HEK293 (cell line): ENCODE measurements at regions not wholly inside any gene's neighbourhood (a gene's known extent, or its start where the extent isn't known, plus 50 kb on each side); places are given as distances from the start of the nearest gene placed in this dataset.

ENCODE experiments used
- CTCF ChIA-PET: fragments of 350-600 bp; formaldehyde crosslinking; extraction: SDS; loops from one replicate; lab custom pipeline; 2021; ENCODE audit warnings: antibody characterized with exemption; lab: Yijun Ruan, JAX
- POLR2A ChIA-PET: fragments of 300-600 bp; formaldehyde crosslinking; extraction: SDS; loops from one replicate; lab custom pipeline; 2020; ENCODE audit warnings: antibody characterized with exemption, inconsistent platforms; lab: Yijun Ruan, JAX
- H3K27ac ChIP-seq: fragments of 200-500 bp; sonication (Bioruptor generic); 2 replicates; pipeline ENCODE4 v1.5.1; 2014; ENCODE audit warnings: low read depth, low read length, control low read depth, inconsistent platforms; ENCODE audit errors: extremely low read depth
- H3K36me3 ChIP-seq, 2 experiments: fragments of 200-500 bp in 1 of 2; sonication (Bioruptor generic) in 1 of 2; 1 replicate in 1 of 2; 2 replicates in 1 of 2; pipeline ENCODE4 v1.5.1; 2014 to 2017; ENCODE audit warnings: inconsistent platforms in 2 of 2, low read length in 2 of 2; ENCODE audit not compliant: control insufficient read depth in 2 of 2, insufficient read depth in 1 of 2
- H3K4me1 ChIP-seq: fragments of 200-500 bp; sonication (Bioruptor generic); 2 replicates; pipeline ENCODE4 v1.5.1; 2014; ENCODE audit warnings: mild to moderate bottlenecking, low read length, inconsistent platforms; ENCODE audit not compliant: control insufficient read depth, insufficient read depth
- H3K4me3 ChIP-seq: 2 replicates; pipeline ENCODE4 v1.5.1; 2011; ENCODE audit warnings: low read depth, mild to moderate bottlenecking, control low read depth, low read length, moderate library complexity
- H3K9me3 ChIP-seq: fragments of 200-500 bp; sonication (Bioruptor generic); 2 replicates; pipeline ENCODE4 v1.5.1; 2014; ENCODE audit warnings: low read depth, low read length, inconsistent platforms; ENCODE audit not compliant: control insufficient read depth, insufficient read depth
- KLF10 ChIP-seq: fragments of 450-650 bp; IDR thresholded peaks from 2 replicates; pipeline ENCODE4 v1.5.1; 2018; ENCODE audit warnings: missing biosample characterization, mild to moderate bottlenecking, missing genetic modification characterization
- SCRT2 ChIP-seq: fragments of 450-650 bp; formaldehyde crosslinking; IDR thresholded peaks from 2 replicates; pipeline ENCODE4 v1.5.1; 2016; ENCODE audit warnings: missing biosample characterization, missing genetic modification characterization
- ZNF112 ChIP-seq: fragments of 450-650 bp; formaldehyde crosslinking; IDR thresholded peaks from 2 replicates; pipeline ENCODE4 v1.5.0; 2017; ENCODE audit warnings: missing biosample characterization, missing genetic modification characterization
- ZNF18 ChIP-seq: fragments of 450-650 bp; formaldehyde crosslinking; IDR thresholded peaks from 2 replicates; pipeline ENCODE4 v1.5.1; 2016; ENCODE audit warnings: missing biosample characterization, missing genetic modification characterization
- ZNF19 ChIP-seq: fragments of 450-650 bp; formaldehyde crosslinking; IDR thresholded peaks from 2 replicates; pipeline ENCODE4; 2016; ENCODE audit warnings: missing biosample characterization, missing genetic modification characterization, low read depth
- ZNF221 ChIP-seq: fragments of 450-650 bp; formaldehyde crosslinking; IDR thresholded peaks from 2 replicates; pipeline ENCODE4 v1.5.1; 2017; ENCODE audit warnings: missing biosample characterization, missing genetic modification characterization, borderline replicate concordance
- ZNF23 ChIP-seq: fragments of 450-650 bp; formaldehyde crosslinking; IDR thresholded peaks from 2 replicates; pipeline ENCODE4 v1.5.1; 2016; ENCODE audit warnings: missing biosample characterization, missing genetic modification characterization, borderline replicate concordance
- ZNF37A ChIP-seq: fragments of 450-650 bp; IDR thresholded peaks from 2 replicates; pipeline ENCODE4 v1.5.1; 2018; ENCODE audit warnings: missing biosample characterization, missing genetic modification characterization
- ZNF423 ChIP-seq: fragments of 450-650 bp; formaldehyde crosslinking; IDR thresholded peaks from 2 replicates; pipeline ENCODE4 v1.5.1; 2016; ENCODE audit warnings: missing biosample characterization, missing genetic modification characterization
- ZNF433 ChIP-seq: fragments of 450-650 bp; formaldehyde crosslinking; IDR thresholded peaks from 2 replicates; pipeline ENCODE4 v1.5.1; 2016; ENCODE audit warnings: missing biosample characterization, missing genetic modification characterization, low read depth
- ZNF544 ChIP-seq: fragments of 450-650 bp; formaldehyde crosslinking; IDR thresholded peaks from 2 replicates; pipeline ENCODE4 v1.5.0; 2017; ENCODE audit warnings: missing biosample characterization, missing genetic modification characterization
- ZNF558 ChIP-seq: fragments of 450-650 bp; formaldehyde crosslinking; IDR thresholded peaks from 2 replicates; pipeline ENCODE4 v1.5.1; 2016; ENCODE audit warnings: missing biosample characterization, missing genetic modification characterization
- ZNF560 ChIP-seq: fragments of 450-650 bp; formaldehyde crosslinking; IDR thresholded peaks from 2 replicates; pipeline ENCODE4 v1.5.1; 2017; ENCODE audit warnings: missing biosample characterization, missing genetic modification characterization, borderline replicate concordance
- ZNF571 ChIP-seq: fragments of 450-650 bp; formaldehyde crosslinking; IDR thresholded peaks from 2 replicates; pipeline ENCODE4 v1.5.0; 2017; ENCODE audit warnings: missing biosample characterization, missing genetic modification characterization
- ZNF610 ChIP-seq: fragments of 450-650 bp; formaldehyde crosslinking; IDR thresholded peaks from 2 replicates; pipeline ENCODE4 v1.5.1; 2016; ENCODE audit warnings: missing biosample characterization, missing genetic modification characterization, borderline replicate concordance
- ZNF660 ChIP-seq: fragments of 450-650 bp; IDR thresholded peaks from 2 replicates; pipeline ENCODE4 v1.5.1; 2018; ENCODE audit warnings: missing biosample characterization, mild to moderate bottlenecking, missing genetic modification characterization
- ZNF707 ChIP-seq: fragments of 450-650 bp; formaldehyde crosslinking; IDR thresholded peaks from 2 replicates; pipeline ENCODE4 v1.5.1; 2016; ENCODE audit warnings: missing biosample characterization, missing genetic modification characterization
- TF ChIP-seq, protein P1 (sequence below): fragments of 450-650 bp; formaldehyde crosslinking; IDR thresholded peaks from 2 replicates; pipeline ENCODE4 v1.5.1; 2016; ENCODE audit warnings: missing biosample characterization, missing genetic modification characterization
- TF ChIP-seq, protein P2 (sequence below): fragments of 450-650 bp; formaldehyde crosslinking; IDR thresholded peaks from 2 replicates; pipeline ENCODE4 v1.5.1; 2016; ENCODE audit warnings: missing biosample characterization, missing genetic modification characterization

GRCh38 chr5:87877495-87877894 lies 391.1 kb downstream of the TMEM161B start:
- Histone ChIP-seq H3K4me3 (no peak overlapping the region), H3K36me3 (no peaks in the 10 kb centered on the region), H3K27ac (no peak overlapping the region), H3K9me3 (no peaks in the 10 kb centered on the region; the same call in 1 of the 2 replicates), H3K4me1 (no peaks in the 10 kb centered on the region)
- no peak for TF ChIP-seq ZNF660 (tag by site-specific recombination)
- no peak for TF ChIP-seq ZNF544 (tag by site-specific recombination)
- TF ChIP-seq, protein P1, sequence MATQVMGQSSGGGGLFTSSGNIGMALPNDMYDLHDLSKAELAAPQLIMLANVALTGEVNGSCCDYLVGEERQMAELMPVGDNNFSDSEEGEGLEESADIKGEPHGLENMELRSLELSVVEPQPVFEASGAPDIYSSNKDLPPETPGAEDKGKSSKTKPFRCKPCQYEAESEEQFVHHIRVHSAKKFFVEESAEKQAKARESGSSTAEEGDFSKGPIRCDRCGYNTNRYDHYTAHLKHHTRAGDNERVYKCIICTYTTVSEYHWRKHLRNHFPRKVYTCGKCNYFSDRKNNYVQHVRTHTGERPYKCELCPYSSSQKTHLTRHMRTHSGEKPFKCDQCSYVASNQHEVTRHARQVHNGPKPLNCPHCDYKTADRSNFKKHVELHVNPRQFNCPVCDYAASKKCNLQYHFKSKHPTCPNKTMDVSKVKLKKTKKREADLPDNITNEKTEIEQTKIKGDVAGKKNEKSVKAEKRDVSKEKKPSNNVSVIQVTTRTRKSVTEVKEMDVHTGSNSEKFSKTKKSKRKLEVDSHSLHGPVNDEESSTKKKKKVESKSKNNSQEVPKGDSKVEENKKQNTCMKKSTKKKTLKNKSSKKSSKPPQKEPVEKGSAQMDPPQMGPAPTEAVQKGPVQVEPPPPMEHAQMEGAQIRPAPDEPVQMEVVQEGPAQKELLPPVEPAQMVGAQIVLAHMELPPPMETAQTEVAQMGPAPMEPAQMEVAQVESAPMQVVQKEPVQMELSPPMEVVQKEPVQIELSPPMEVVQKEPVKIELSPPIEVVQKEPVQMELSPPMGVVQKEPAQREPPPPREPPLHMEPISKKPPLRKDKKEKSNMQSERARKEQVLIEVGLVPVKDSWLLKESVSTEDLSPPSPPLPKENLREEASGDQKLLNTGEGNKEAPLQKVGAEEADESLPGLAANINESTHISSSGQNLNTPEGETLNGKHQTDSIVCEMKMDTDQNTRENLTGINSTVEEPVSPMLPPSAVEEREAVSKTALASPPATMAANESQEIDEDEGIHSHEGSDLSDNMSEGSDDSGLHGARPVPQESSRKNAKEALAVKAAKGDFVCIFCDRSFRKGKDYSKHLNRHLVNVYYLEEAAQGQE (tag by site-specific recombination) = no peak
- CTCF ChIA-PET = no interaction called here
- POLR2A ChIA-PET = no interaction called here

GRCh38 chr5:87877023-87877422 lies 391.6 kb downstream of the TMEM161B start:
- no peak for TF ChIP-seq ZNF221 (tag by site-specific recombination)
- no peak for TF ChIP-seq ZNF558 (tag by site-specific recombination)
- no peak for TF ChIP-seq KLF10 (tag by site-specific recombination)
- TF ChIP-seq ZNF19 = no peak
- no peak for TF ChIP-seq ZNF23 (tag by site-specific recombination)
- Histone ChIP-seq H3K4me1 (no peaks in the 10 kb centered on the region), H3K9me3 (no peaks in the 10 kb centered on the region; the same call in 1 of the 2 replicates), H3K27ac (no peak overlapping the region), H3K36me3 (no peaks in the 10 kb centered on the region), H3K4me3 (no peak overlapping the region)
- ChIA-PET POLR2A (no interaction called here), CTCF (no interaction called here)

- Histone ChIP-seq H3K4me3 (no peak overlapping the region), H3K4me1 (no peaks in the 10 kb centered on the region), H3K36me3 (no peaks in the 10 kb centered on the region), H3K27ac (no peak overlapping the region), H3K9me3 (no peaks in the 10 kb centered on the region; the same call in 1 of the 2 replicates)
- TF ChIP-seq, protein P1 (tag by site-specific recombination) = no peak
- ChIA-PET POLR2A (no interaction called here), CTCF (no interaction called here)
These were observed 392.0 kb downstream of the TMEM161B start for GRCh38 chr5:87876616-87877015.

- CTCF ChIA-PET = interaction anchor here (0.6 kb wide), 1 partner anchor 317 kb away, joined by 3 read pairs; no protein-coding TSS in a partner anchor
- TF ChIP-seq SCRT2 (tag by site-specific recombination) (no peak), ZNF112 (tag by site-specific recombination) (no peak), ZNF18 (tag by site-specific recombination) (no peak), ZNF423 (tag by site-specific recombination) (no peak), ZNF610 (no peak), ZNF707 (tag by site-specific recombination) (no peak), ZNF560 (tag by site-specific recombination) (no peak), ZNF37A (tag by site-specific recombination) (no peak), ZNF571 (tag by site-specific recombination) (no peak), ZNF433 (tag by site-specific recombination) (no peak)
- TF ChIP-seq, protein P2, sequence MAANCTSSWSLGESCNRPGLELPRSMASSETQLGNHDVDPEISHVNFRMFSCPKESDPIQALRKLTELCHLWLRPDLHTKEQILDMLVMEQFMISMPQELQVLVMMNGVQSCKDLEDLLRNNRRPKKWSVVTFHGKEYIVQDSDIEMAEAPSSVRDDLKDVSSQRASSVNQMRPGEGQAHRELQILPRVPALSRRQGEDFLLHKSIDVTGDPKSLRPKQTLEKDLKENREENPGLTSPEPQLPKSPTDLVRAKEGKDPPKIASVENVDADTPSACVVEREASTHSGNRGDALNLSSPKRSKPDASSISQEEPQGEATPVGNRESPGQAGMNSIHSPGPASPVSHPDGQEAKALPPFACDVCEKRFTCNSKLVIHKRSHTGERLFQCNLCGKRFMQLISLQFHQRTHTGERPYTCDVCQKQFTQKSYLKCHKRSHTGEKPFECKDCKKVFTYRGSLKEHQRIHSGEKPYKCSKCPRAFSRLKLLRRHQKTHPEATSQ (tag by site-specific recombination) = no peak
These were observed 395.7 kb downstream of the TMEM161B start for GRCh38 chr5:87872986-87873385.

More at GRCh38 chr5:87872986-87873385, 395.7 kb downstream of the TMEM161B start:
- Histone ChIP-seq H3K4me1 (no peaks in the 10 kb centered on the region), H3K9me3 (no peaks in the 10 kb centered on the region), H3K4me3 (no peak overlapping the region), H3K27ac (no peak overlapping the region), H3K36me3 (no peaks in the 10 kb centered on the region)
- POLR2A ChIA-PET = no interaction called here
